GM18867 (cell line): ENCODE measurements at regions not wholly inside any gene's neighbourhood (a gene's known extent, or its start where the extent isn't known, plus 50 kb on each side); places are given as distances from the start of the nearest gene placed in this dataset.
"Not testable (repeated sequence)": the region's sequence is repeated elsewhere in the genome, so short reads cannot be mapped to it uniquely, and the experiment has no call there.

Experiments
- ATAC-seq: cut with Tn5 transposase; IDR thresholded peaks from one replicate; pipeline ENCODE4 v1.9.1; 2021; ENCODE audit warnings: mild to moderate bottlenecking, moderate library complexity; ENCODE audit not compliant: unreplicated experiment

DNA sequence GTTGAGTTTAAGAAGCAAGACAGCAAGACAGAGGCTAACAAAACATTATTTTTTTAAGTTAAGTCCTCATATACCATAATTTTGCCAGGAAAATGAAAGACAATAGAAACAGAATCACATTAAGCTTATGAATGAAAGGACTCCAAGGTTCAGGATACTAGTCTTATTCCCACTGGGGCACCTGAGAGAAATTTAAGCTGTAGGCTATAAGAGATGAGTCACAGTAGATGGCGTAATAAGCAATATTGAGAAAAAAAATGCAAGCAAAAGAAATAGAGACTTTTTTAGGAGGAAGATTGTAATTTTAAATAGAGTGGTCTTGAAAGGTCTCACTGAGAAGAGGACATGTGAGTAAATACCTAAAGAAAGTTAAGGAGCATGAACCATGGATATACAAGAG, 57.1 kb upstream of the KIF2B start:
- ATAC-seq: no peak

- no peak for ATAC-seq
These were observed 57.6 kb upstream of the KIF2B start for GRCh38 chr17:53765129-53765528.

DNA sequence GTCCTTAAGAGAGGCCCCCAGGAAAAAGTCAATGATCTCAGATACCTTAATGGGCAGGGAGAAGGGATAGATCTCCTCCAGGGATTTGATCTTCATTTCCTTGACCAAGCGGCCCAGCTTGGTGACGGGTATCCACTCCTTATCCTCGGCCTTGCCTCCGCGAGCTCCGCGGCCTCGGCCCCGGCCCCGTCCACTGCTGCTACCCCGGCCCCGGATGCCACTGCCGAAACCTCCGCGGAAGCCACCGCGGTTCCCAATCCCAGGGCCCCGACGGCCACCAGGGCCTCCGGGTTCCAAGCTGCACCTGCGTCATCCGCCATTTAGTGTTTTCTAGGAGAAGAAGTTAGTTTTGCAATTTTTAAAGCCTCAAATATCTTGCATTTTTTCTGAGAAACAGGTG, 65.2 kb upstream of the KIF2B start:
- no peak for ATAC-seq

GRCh38 chr17:53757116-53757515, 65.6 kb upstream of the KIF2B start:
- not testable (repeated sequence) for ATAC-seq

- no peak for ATAC-seq
These were observed 73.5 kb upstream of the KIF2B start for GRCh38 chr17:53749178-53749577.

DNA sequence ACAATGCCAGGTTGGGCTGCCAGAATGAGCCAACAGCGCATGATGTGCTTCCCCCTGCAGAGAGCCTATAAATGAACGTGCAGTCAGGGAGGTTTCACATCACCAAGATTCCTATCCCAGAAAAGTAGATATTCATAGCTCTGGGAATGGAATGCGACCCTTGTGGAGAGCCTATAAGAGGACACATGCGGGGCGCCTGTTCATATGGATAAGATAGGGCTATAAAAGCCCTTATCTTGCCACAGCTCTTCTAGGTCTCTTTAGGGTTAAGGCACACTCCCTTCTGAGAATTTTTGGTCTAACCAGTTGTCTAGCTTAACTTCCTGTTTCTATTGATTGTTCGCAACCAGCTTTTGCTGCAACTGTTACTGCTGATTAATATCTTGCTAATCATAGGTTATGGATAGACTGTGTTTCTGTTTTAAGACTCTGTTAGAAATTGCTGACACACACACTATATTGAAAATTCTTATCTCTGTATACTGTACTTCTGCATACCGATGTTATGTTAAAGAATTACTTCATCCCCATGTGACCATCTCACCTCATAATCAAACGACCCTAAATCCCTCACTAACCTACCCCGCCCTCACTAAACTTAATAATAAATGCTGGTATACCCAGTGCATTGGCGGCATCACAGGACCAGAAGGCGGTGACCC, 74.4 kb upstream of the KIF2B start:
- not testable (repeated sequence) for ATAC-seq

- ATAC-seq: no peak
These were observed 82.4 kb upstream of the KIF2B start for GRCh38 chr17:53740312-53740711.

DNA sequence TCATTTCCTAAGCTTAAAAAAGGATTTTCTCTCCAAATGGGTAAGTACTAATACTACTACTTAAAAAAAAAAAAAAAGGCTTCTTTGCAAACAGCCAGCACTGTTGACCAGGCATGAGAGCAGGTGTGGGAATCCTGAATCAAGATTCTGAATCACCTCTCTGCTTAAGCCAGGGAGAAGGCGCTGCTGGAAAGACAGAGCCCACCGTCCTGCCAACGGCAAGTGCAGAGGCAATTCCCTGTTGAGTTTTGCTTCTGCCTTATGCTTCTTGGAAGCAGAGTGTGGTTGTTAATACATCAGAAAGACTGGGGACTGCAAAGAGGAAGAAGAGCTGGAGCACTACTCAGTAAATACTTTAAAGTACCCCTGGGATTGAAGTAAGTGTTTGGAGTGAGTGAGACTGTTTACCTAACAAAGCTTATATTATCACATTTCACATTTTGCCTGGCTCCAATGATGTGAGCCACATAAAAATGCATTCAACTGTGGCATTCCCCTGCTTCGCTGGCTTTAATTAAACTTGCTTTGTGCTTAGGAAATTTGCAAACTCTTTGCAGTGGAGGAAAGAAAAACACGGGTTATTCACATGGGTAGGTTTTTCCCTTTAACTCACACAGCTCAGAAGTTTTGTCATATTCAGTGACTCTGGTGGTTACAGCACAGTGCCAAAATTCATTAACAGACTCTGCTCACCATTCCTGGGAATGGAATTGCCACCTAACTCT, 86.0 kb upstream of the KIF2B start:
- no peak for ATAC-seq

GRCh38 chr17:53724726-53725125, 98.0 kb upstream of the KIF2B start:
- no peak for ATAC-seq

GRCh38 chr17:53722407-53722806, 100.3 kb upstream of the KIF2B start:
- no peak for ATAC-seq

GRCh38 chr17:53721101-53721500, 101.6 kb upstream of the KIF2B start:
- no peak for ATAC-seq

- ATAC-seq: no peak
These were observed 103.5 kb upstream of the KIF2B start for GRCh38 chr17:53719229-53719628.

DNA sequence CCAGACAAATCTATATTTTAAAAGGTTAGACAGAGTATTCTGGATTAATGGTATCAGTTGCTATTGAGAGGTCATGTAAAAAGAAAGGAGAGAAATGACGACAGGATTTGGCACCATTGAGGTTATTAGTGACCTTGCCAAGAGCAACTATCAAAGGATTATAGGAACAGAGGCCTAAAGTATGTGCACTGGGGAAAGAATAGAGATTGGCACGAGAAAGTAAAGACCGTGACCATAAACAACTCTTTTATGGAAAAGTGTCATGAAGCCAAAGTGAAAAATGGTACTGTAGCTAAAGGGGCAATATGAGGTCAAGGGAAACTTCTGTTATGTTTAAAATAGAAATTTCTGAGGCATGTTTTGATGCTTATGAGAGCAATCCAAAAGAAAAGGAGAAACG, 115.2 kb upstream of the KIF2B start:
- no peak for ATAC-seq

DNA sequence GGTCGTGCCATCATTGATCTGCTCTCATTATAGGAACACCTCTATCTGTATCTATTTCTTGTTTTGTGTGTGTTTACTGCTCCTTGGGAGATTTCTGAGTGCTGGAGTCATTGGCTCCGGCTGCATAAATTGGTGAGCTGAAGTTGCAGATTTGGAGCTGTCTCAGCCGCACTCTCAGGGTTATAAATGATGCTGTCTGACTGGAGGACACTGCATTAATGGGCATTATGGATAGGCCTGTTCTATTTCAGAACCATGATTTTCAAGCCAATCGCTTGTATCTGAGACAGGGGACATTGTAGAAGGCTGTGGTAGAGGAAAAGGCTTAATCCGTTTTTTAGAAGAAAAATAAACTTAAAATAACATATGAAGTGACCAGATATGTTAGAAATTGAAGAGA, 126.4 kb upstream of the KIF2B start:
- ATAC-seq: no peak

- no peak for ATAC-seq
These were observed 135.4 kb upstream of the KIF2B start for GRCh38 chr17:53687324-53687723.

DNA sequence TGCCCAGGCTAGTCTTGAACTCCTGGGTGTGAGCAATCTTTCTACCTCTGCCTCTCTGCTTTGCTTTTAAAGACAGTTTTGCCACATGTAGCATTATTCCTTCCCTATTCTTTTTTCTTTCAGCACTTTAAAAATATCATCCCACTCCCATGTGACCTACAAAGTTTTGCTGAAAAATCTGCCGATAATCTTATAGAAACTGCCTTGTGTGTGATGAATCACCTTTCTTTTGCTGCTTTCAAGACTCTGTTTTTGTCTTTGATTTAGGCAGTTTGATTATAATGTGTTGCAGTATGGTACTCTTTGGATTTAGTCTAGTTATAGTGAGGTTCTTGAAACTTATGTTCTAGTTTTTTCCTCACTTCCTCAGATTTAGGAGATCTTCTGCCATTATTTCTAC, 142.0 kb upstream of the KIF2B start:
- ATAC-seq: no peak

DNA sequence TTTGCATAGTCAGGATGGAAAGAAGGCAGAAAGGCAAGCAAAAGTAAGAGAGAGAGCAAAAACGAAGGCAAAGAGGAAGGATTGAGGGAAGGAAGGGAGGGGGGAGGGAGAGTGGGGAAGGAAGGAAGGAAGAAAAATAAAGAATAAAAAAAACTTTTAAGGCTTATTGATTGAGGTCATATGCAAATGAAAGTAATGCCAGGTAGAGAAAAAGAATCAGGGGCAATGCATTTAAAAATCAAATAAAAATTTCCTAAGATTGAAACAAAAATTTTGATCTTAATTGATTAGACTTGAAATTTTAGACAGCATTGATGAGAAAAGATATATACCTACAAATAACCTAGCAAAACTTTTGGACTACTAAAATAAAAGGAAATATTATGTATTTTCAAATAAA, 153.9 kb upstream of the KIF2B start:
- no peak for ATAC-seq

- no peak for ATAC-seq
These were observed 160.1 kb upstream of the KIF2B start for GRCh38 chr17:53662608-53663007.

DNA sequence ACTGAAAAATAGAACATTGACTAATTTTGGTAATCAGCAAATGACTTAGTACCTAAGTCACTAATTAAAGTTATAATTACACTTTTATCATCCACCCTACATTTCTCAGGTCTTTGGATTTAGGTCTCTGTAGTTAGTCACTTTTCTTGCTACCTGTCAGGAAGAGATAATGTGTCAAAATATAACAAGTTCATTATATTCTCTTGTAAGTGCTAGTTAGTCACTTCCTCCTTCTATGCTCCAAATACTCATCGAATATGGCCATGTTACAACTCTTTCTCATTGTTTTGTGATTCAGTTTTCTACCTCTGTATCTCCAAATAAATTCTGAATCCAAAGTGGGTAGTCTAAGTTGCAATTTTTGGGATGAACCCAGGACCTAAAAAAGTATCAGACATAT, 163.5 kb upstream of the KIF2B start:
- ATAC-seq: no peak

DNA sequence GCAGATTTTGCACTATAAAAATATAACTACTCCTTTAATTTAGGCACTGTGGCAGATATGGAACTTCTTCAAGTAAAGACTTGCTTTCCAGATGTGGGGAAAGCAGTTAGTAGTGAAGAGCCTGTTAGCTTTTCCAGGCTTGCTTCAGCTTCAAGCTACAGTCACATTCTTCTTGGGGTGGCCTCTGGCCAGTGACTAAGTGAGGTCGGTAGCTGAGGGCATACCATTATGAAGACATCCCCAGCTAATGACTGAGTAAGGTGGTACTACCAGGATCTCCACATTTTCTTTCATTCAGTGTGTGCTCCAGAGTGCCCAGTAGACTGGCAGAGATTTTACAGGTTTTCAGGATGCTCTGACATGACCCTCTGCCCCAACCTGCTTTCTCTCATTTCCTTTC, 167.1 kb upstream of the KIF2B start:
- no peak for ATAC-seq

- ATAC-seq: no peak
These were observed 173.5 kb upstream of the KIF2B start for GRCh38 chr17:53649201-53649600.

- ATAC-seq: no peak
These were observed 175.9 kb upstream of the KIF2B start for GRCh38 chr17:53646835-53647234.

DNA sequence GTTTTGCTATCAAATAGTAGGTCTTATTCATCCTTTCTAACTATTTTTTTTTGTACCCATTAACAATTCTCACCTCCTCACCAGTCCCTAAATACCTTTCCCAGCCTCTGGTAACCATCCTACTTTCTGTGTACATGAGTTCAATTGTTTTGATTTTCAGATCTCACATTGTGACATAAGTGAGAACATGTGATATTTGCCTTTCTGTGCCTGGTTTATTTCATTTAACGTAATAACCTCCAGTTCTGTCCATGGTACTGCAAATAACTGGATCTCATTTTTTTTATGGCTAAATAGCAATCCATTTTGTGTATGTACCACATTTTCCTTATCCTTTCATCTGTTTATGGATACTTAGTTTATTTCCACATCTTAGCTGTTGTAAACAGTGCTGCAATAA, 181.9 kb upstream of the KIF2B start:
- no peak for ATAC-seq
